WTC11 (cell line): ENCODE measurements at regions not wholly inside any gene's neighbourhood (a gene's known extent, or its start where the extent isn't known, plus 50 kb on each side); places are given as distances from the start of the nearest gene placed in this dataset.

Experiments used
- CREB1 ChIP-seq: sonication (generic); formaldehyde crosslinking; IDR thresholded peaks from 2 replicates; pipeline ENCODE4 v1.8.0; 2023; ENCODE audit warnings: mild to moderate bottlenecking, missing genetic modification reagents
- CREM ChIP-seq: sonication (generic); formaldehyde crosslinking; IDR thresholded peaks from 2 replicates; pipeline ENCODE4 v1.8.1; 2022; ENCODE audit warnings: mild to moderate bottlenecking, missing genetic modification reagents, moderate library complexity
- CTCF ChIP-seq: fragments of 200-600 bp; IDR thresholded peaks from 2 replicates; pipeline ENCODE4 v1.8.0; 2022; ENCODE audit warnings: antibody characterized with exemption
- E2F4 ChIP-seq: sonication (generic); formaldehyde crosslinking; IDR thresholded peaks from 2 replicates; pipeline ENCODE4 v1.8.1; 2022; ENCODE audit warnings: low read depth, mild to moderate bottlenecking, moderate library complexity, missing genetic modification reagents, borderline replicate concordance
- ESRRA ChIP-seq: sonication (generic); formaldehyde crosslinking; IDR thresholded peaks from 2 replicates; pipeline ENCODE4 v1.8.1; 2022; ENCODE audit warnings: mild to moderate bottlenecking, missing genetic modification reagents, borderline replicate concordance
- SMAD3 ChIP-seq: sonication (generic); formaldehyde crosslinking; IDR thresholded peaks from 2 replicates; pipeline ENCODE4 v1.8.0; 2022; ENCODE audit warnings: missing genetic modification reagents, mild to moderate bottlenecking, borderline replicate concordance
- SP1 ChIP-seq: sonication (generic); formaldehyde crosslinking; conservative IDR thresholded peaks from 2 replicates; pipeline ENCODE4 v1.8.1; 2022; ENCODE audit warnings: missing genetic modification reagents
- TCF7 ChIP-seq: sonication (generic); formaldehyde crosslinking; IDR thresholded peaks from 2 replicates; pipeline ENCODE4 v1.8.0; 2022; ENCODE audit warnings: mild to moderate bottlenecking, low read depth, missing genetic modification reagents, moderate library complexity
- ZNF317 ChIP-seq: sonication (generic); formaldehyde crosslinking; IDR thresholded peaks from 2 replicates; pipeline ENCODE4 v1.8.1; 2023; ENCODE audit warnings: low read depth, mild to moderate bottlenecking, moderate library complexity, missing genetic modification reagents, borderline replicate concordance
- TF ChIP-seq, protein P1 (sequence below): sonication (generic); formaldehyde crosslinking; IDR thresholded peaks from 2 replicates; pipeline ENCODE4 v1.8.1; 2023; ENCODE audit warnings: mild to moderate bottlenecking, moderate library complexity, missing genetic modification reagents

DNA sequence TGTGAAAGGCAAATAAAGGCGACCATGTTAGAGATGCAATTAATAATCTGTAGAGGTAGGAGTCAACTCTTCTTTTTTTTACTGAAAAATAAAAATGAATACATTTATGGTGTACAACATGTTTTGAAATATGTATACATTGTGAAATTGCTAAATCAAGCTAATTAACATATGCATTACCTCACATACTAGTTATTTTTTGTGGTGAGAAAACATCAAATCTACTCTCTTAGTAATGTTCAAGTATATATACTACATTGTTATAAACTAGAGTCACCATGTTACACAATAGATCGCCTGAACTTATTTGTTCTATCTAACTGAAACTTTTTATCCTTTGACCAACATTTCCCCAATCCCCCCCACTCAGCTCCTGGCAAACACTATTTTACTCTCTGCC, 143.2 kb downstream of the POU4F1 start:
- TF ChIP-seq CTCF (no peak), ZNF317 (CRISPR knock-in tag) (no peak), SP1 (CRISPR knock-in tag) (no peak), E2F4 (CRISPR knock-in tag) (no peak), TCF7 (CRISPR knock-in tag) (no peak), CREM (CRISPR knock-in tag) (no peak), ESRRA (CRISPR knock-in tag) (no peak), CREB1 (CRISPR knock-in tag) (no peak), SMAD3 (CRISPR knock-in tag) (no peak)
- TF ChIP-seq, protein P1, sequence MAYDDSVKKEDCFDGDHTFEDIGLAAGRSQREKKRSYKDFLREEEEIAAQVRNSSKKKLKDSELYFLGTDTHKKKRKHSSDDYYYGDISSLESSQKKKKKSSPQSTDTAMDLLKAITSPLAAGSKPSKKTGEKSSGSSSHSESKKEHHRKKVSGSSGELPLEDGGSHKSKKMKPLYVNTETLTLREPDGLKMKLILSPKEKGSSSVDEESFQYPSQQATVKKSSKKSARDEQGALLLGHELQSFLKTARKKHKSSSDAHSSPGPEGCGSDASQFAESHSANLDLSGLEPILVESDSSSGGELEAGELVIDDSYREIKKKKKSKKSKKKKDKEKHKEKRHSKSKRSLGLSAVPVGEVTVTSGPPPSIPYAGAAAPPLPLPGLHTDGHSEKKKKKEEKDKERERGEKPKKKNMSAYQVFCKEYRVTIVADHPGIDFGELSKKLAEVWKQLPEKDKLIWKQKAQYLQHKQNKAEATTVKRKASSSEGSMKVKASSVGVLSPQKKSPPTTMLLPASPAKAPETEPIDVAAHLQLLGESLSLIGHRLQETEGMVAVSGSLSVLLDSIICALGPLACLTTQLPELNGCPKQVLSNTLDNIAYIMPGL (CRISPR knock-in tag) = no peak
